WTC11 (cell line): ENCODE measurements at regions not wholly inside any gene's neighbourhood (a gene's known extent, or its start where the extent isn't known, plus 50 kb on each side); places are given as distances from the start of the nearest gene placed in this dataset.

Experiments used
- AR ChIP-seq: fragments of 250-450 bp; sonication (Bioruptor Pico); IDR thresholded peaks from 2 replicates; pipeline ENCODE4 v1.9.0; 2021; ENCODE audit warnings: mild to moderate bottlenecking
- ATF2 ChIP-seq: sonication (generic); formaldehyde crosslinking; IDR thresholded peaks from 2 replicates; pipeline ENCODE4 v1.8.1; 2022; ENCODE audit warnings: low read depth, missing genetic modification reagents, borderline replicate concordance
- ATF6 ChIP-seq: sonication (generic); formaldehyde crosslinking; IDR thresholded peaks from 2 replicates; pipeline ENCODE4 v1.8.1; 2023; ENCODE audit warnings: mild to moderate bottlenecking, missing genetic modification reagents
- CDX4 ChIP-seq: fragments of 250-450 bp; sonication (Bioruptor Pico); IDR thresholded peaks from 2 replicates; pipeline ENCODE4 v1.9.0; 2021; ENCODE audit warnings: moderate library complexity, mild to moderate bottlenecking, inconsistent platforms, borderline replicate concordance
- CTCF ChIP-seq: fragments of 200-600 bp; IDR thresholded peaks from 2 replicates; pipeline ENCODE4 v1.8.0; 2022; ENCODE audit warnings: antibody characterized with exemption
- E2F1 ChIP-seq: sonication (generic); formaldehyde crosslinking; IDR thresholded peaks from 2 replicates; pipeline ENCODE4 v1.8.0; 2022; ENCODE audit warnings: mild to moderate bottlenecking, missing genetic modification reagents
- ELF4 ChIP-seq: sonication (generic); formaldehyde crosslinking; IDR thresholded peaks from 2 replicates; pipeline ENCODE4 v1.8.1; 2022; ENCODE audit warnings: low read depth, mild to moderate bottlenecking, moderate library complexity, missing genetic modification reagents
- TCF7 ChIP-seq: sonication (generic); formaldehyde crosslinking; IDR thresholded peaks from 2 replicates; pipeline ENCODE4 v1.8.0; 2022; ENCODE audit warnings: mild to moderate bottlenecking, low read depth, missing genetic modification reagents, moderate library complexity
- ZNF317 ChIP-seq: sonication (generic); formaldehyde crosslinking; IDR thresholded peaks from 2 replicates; pipeline ENCODE4 v1.8.1; 2023; ENCODE audit warnings: low read depth, mild to moderate bottlenecking, moderate library complexity, missing genetic modification reagents, borderline replicate concordance

GRCh38 chr13:47628666-47629065, 372.4 kb downstream of the SUCLA2 start:
- TF ChIP-seq CTCF: no peak
- no peak for TF ChIP-seq ATF2 (CRISPR knock-in tag)
- TF ChIP-seq TCF7 (CRISPR knock-in tag): no peak
- no peak for TF ChIP-seq AR (CRISPR knock-in tag)
- TF ChIP-seq E2F1 (CRISPR knock-in tag): no peak
- TF ChIP-seq ELF4 (CRISPR knock-in tag): no peak
- no peak for TF ChIP-seq ZNF317 (CRISPR knock-in tag)
- TF ChIP-seq CDX4: no peak
- no peak for TF ChIP-seq ATF6 (CRISPR knock-in tag)
